ENCODE measurements at regions not wholly inside any gene's neighbourhood (a gene's known extent, or its start where the extent isn't known, plus 50 kb on each side); places are given as distances from the start of the nearest gene placed in this dataset.

- Histone ChIP-seq H3K27me3 (ENCODE audit: control insufficient read depth, insufficient read depth, low read length) (no peaks in the 10 kb centered on the region), H3K4me1 (ENCODE audit: control insufficient read depth, insufficient read depth, low read length) (no peaks in the 10 kb centered on the region), H3K4me3 (ENCODE audit: low read depth, low read length) (no peak overlapping the region), H3K36me3 (ENCODE audit: control insufficient read depth, insufficient read depth, low read length) (no peaks in the 10 kb centered on the region), H3K9ac (ENCODE audit: low read depth, low read length) (no peak overlapping the region), H3K9me3 (ENCODE audit: control insufficient read depth, insufficient read depth, low read length) (no peaks in the 10 kb centered on the region), H3K27ac (ENCODE audit: low read depth, low read length) (no peak overlapping the region)
Observed at GRCh38 chr5:97624886-97625285, 441.8 kb upstream of the RIOK2 start.

- Histone ChIP-seq H3K27ac (ENCODE audit: low read depth, low read length) (no peak overlapping the region), H3K4me1 (ENCODE audit: control insufficient read depth, insufficient read depth, low read length) (no peaks in the 10 kb centered on the region), H3K4me3 (ENCODE audit: low read depth, low read length) (no peak overlapping the region), H3K9me3 (ENCODE audit: control insufficient read depth, insufficient read depth, low read length) (no peaks in the 10 kb centered on the region; the same call in 1 of the 2 replicates), H3K36me3 (ENCODE audit: control insufficient read depth, insufficient read depth, low read length) (no peaks in the 10 kb centered on the region), H3K27me3 (ENCODE audit: control insufficient read depth, insufficient read depth, low read length) (no peaks in the 10 kb centered on the region), H3K9ac (ENCODE audit: low read depth, low read length) (no peak overlapping the region)
Observed at GRCh38 chr5:97627272-97627671, 444.2 kb upstream of the RIOK2 start.

GRCh38 chr5:97628031-97628430 lies 445.0 kb upstream of the RIOK2 start:
- Histone ChIP-seq H3K36me3 (ENCODE audit: control insufficient read depth, insufficient read depth, low read length) (no peaks in the 10 kb centered on the region), H3K27ac (ENCODE audit: low read depth, low read length) (no peak overlapping the region), H3K4me1 (ENCODE audit: control insufficient read depth, insufficient read depth, low read length) (no peaks in the 10 kb centered on the region), H3K27me3 (ENCODE audit: control insufficient read depth, insufficient read depth, low read length) (no peaks in the 10 kb centered on the region), H3K4me3 (ENCODE audit: low read depth, low read length) (no peak overlapping the region), H3K9me3 (ENCODE audit: control insufficient read depth, insufficient read depth, low read length) (no peaks in the 10 kb centered on the region; the same call in 1 of the 2 replicates), H3K9ac (ENCODE audit: low read depth, low read length) (no peak overlapping the region)

- H3K36me3 ChIP-seq (ENCODE audit: control insufficient read depth, insufficient read depth, low read length): no peaks in the 10 kb centered on the region
- H3K4me1 ChIP-seq (ENCODE audit: control insufficient read depth, insufficient read depth, low read length): no peaks in the 10 kb centered on the region
- no peaks in the 10 kb centered on the region; the same call in 1 of the 2 replicates for H3K9me3 ChIP-seq (ENCODE audit: control insufficient read depth, insufficient read depth, low read length)
- H3K4me3 ChIP-seq (ENCODE audit: low read depth, low read length): no peak overlapping the region
- H3K27ac ChIP-seq (ENCODE audit: low read depth, low read length): no peak overlapping the region
- H3K27me3 ChIP-seq (ENCODE audit: control insufficient read depth, insufficient read depth, low read length): no peaks in the 10 kb centered on the region
- no peak overlapping the region for H3K9ac ChIP-seq (ENCODE audit: low read depth, low read length)
Observed at GRCh38 chr5:97628807-97629206, 445.8 kb upstream of the RIOK2 start.

GRCh38 chr5:97629276-97629675 lies 446.2 kb upstream of the RIOK2 start:
- no peaks in the 10 kb centered on the region; the same call in 1 of the 2 replicates for H3K9me3 ChIP-seq (ENCODE audit: control insufficient read depth, insufficient read depth, low read length)
- no peak overlapping the region for H3K4me3 ChIP-seq (ENCODE audit: low read depth, low read length)
- no peaks in the 10 kb centered on the region for H3K4me1 ChIP-seq (ENCODE audit: control insufficient read depth, insufficient read depth, low read length)
- H3K36me3 ChIP-seq (ENCODE audit: control insufficient read depth, insufficient read depth, low read length): no peaks in the 10 kb centered on the region
- no peaks in the 10 kb centered on the region for H3K27me3 ChIP-seq (ENCODE audit: control insufficient read depth, insufficient read depth, low read length)
- no peak overlapping the region for H3K9ac ChIP-seq (ENCODE audit: low read depth, low read length)
- H3K27ac ChIP-seq (ENCODE audit: low read depth, low read length): no peak overlapping the region

GRCh38 chr5:97635553-97635952 lies 452.5 kb upstream of the RIOK2 start:
- no peak overlapping the region for H3K9ac ChIP-seq (ENCODE audit: low read depth, low read length)
- H3K27ac ChIP-seq (ENCODE audit: low read depth, low read length): no peak overlapping the region
- no peaks in the 10 kb centered on the region for H3K36me3 ChIP-seq (ENCODE audit: control insufficient read depth, insufficient read depth, low read length)
- H3K4me1 ChIP-seq (ENCODE audit: control insufficient read depth, insufficient read depth, low read length): no peaks in the 10 kb centered on the region
- no peaks in the 10 kb centered on the region for H3K27me3 ChIP-seq (ENCODE audit: control insufficient read depth, insufficient read depth, low read length)
- H3K9me3 ChIP-seq (ENCODE audit: control insufficient read depth, insufficient read depth, low read length): no peaks in the 10 kb centered on the region; the same call in 1 of the 2 replicates
- H3K4me3 ChIP-seq (ENCODE audit: low read depth, low read length): no peak overlapping the region

GRCh38 chr5:97636766-97637165 lies 453.7 kb upstream of the RIOK2 start:
- Histone ChIP-seq H3K36me3 (ENCODE audit: control insufficient read depth, insufficient read depth, low read length) (no peaks in the 10 kb centered on the region), H3K4me1 (ENCODE audit: control insufficient read depth, insufficient read depth, low read length) (no peaks in the 10 kb centered on the region), H3K9me3 (ENCODE audit: control insufficient read depth, insufficient read depth, low read length) (no peaks in the 10 kb centered on the region), H3K4me3 (ENCODE audit: low read depth, low read length) (no peak overlapping the region), H3K9ac (ENCODE audit: low read depth, low read length) (no peak overlapping the region), H3K27ac (ENCODE audit: low read depth, low read length) (no peak overlapping the region), H3K27me3 (ENCODE audit: control insufficient read depth, insufficient read depth, low read length) (no peaks in the 10 kb centered on the region)

GRCh38 chr5:97641081-97641480 lies 458.0 kb upstream of the RIOK2 start:
- Histone ChIP-seq H3K27me3 (ENCODE audit: control insufficient read depth, insufficient read depth, low read length) (no peaks in the 10 kb centered on the region), H3K9me3 (ENCODE audit: control insufficient read depth, insufficient read depth, low read length) (no peaks in the 10 kb centered on the region), H3K36me3 (ENCODE audit: control insufficient read depth, insufficient read depth, low read length) (no peaks in the 10 kb centered on the region), H3K4me3 (ENCODE audit: low read depth, low read length) (no peak overlapping the region), H3K4me1 (ENCODE audit: control insufficient read depth, insufficient read depth, low read length) (no peaks in the 10 kb centered on the region), H3K27ac (ENCODE audit: low read depth, low read length) (no peak overlapping the region), H3K9ac (ENCODE audit: low read depth, low read length) (no peak overlapping the region)

GRCh38 chr5:97644206-97644605 lies 461.2 kb upstream of the RIOK2 start:
- H3K4me3 ChIP-seq (ENCODE audit: low read depth, low read length): no peak overlapping the region
- no peaks in the 10 kb centered on the region for H3K36me3 ChIP-seq (ENCODE audit: control insufficient read depth, insufficient read depth, low read length)
- no peaks in the 10 kb centered on the region for H3K4me1 ChIP-seq (ENCODE audit: control insufficient read depth, insufficient read depth, low read length)
- H3K27ac ChIP-seq (ENCODE audit: low read depth, low read length): no peak overlapping the region
- no peak overlapping the region for H3K9ac ChIP-seq (ENCODE audit: low read depth, low read length)
- peaks cover 7% of the 10 kb centered on the region for H3K9me3 ChIP-seq (ENCODE audit: control insufficient read depth, insufficient read depth, low read length)
- H3K27me3 ChIP-seq (ENCODE audit: control insufficient read depth, insufficient read depth, low read length): no peaks in the 10 kb centered on the region

- Histone ChIP-seq H3K27me3 (ENCODE audit: control insufficient read depth, insufficient read depth, low read length) (no peaks in the 10 kb centered on the region), H3K9me3 (ENCODE audit: control insufficient read depth, insufficient read depth, low read length) (peaks cover 7% of the 10 kb centered on the region), H3K4me1 (ENCODE audit: control insufficient read depth, insufficient read depth, low read length) (no peaks in the 10 kb centered on the region)
Observed at GRCh38 chr5:97644896-97645295, 461.8 kb upstream of the RIOK2 start.

GRCh38 chr5:97657239-97657638 lies 474.2 kb upstream of the RIOK2 start:
- H3K4me3 ChIP-seq (ENCODE audit: low read depth, low read length): no peak overlapping the region
- no peaks in the 10 kb centered on the region for H3K36me3 ChIP-seq (ENCODE audit: control insufficient read depth, insufficient read depth, low read length)
- no peaks in the 10 kb centered on the region for H3K27me3 ChIP-seq (ENCODE audit: control insufficient read depth, insufficient read depth, low read length)
- no peaks in the 10 kb centered on the region for H3K4me1 ChIP-seq (ENCODE audit: control insufficient read depth, insufficient read depth, low read length)
- no peak overlapping the region for H3K27ac ChIP-seq (ENCODE audit: low read depth, low read length)
- no peak overlapping the region for H3K9ac ChIP-seq (ENCODE audit: low read depth, low read length)
- no peaks in the 10 kb centered on the region for H3K9me3 ChIP-seq (ENCODE audit: control insufficient read depth, insufficient read depth, low read length)

More at GRCh38 chr5:97644896-97645295, 461.8 kb upstream of the RIOK2 start:
- Histone ChIP-seq H3K36me3 (ENCODE audit: control insufficient read depth, insufficient read depth, low read length) (no peaks in the 10 kb centered on the region), H3K27ac (ENCODE audit: low read depth, low read length) (no peak overlapping the region), H3K4me3 (ENCODE audit: low read depth, low read length) (no peak overlapping the region), H3K9ac (ENCODE audit: low read depth, low read length) (no peak overlapping the region)
